ENCODE measurements at regions not wholly inside any gene's neighbourhood (a gene's known extent, or its start where the extent isn't known, plus 50 kb on each side); places are given as distances from the start of the nearest gene placed in this dataset.

DNA sequence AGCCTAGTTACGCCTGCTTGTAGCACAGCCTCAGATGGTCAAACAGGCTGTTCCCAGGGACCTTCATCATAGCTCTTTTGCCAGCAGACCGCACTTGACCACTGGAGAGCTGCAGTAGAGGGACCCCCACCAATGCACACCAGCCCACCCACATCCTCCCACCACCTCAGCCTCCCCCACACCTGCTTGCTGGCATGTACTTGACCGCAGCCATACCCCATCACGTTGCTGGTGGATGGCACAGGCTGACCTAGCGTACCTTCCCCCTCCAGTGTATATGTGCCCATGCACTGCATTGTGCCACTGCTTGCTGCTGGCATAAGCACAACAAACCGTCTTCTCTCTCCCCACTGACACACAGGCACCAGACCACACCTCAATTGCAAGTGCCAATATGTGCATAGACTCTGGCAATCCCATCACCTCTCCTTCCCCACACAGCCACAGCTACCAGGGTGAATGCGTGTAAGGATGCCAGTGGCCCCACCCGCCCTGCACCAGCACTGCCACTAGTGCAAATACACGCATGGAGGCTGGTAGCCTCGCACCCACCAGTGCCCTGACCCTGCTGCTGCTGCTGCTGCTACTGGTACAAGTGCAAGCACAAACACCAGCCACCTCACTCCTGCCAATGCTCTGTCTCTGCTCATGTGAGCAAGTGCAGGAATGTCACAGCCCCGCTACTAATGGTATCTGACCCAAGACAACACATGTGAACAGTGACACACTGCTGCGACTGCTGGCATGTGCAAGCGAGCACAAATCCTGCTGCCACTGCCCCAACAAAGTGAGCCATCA lies 1377.6 kb downstream of the CDH11 start:
- Histone ChIP-seq H3K27me3 (ENCODE audit: control insufficient read depth, extremely low read depth, insufficient read depth, low read length) (no peaks in the 10 kb centered on the region), H2AFZ (ENCODE audit: control insufficient read depth, low read length) (no peak overlapping the region), H3K4me3 (ENCODE audit: control insufficient read depth in 2 of 3, extremely low read depth in 1 of 3, insufficient read depth in 2 of 3, low read depth in 1 of 3, low read length in 3 of 3) (no peak overlapping the region), H3K4me2 (ENCODE audit: control insufficient read depth, extremely low read depth, insufficient read depth, low read depth, low read length) (no peak overlapping the region), H3K36me3 (ENCODE audit: control insufficient read depth in 2 of 2, extremely low read depth in 1 of 2, insufficient read depth in 2 of 2, low read length in 2 of 2) (no peaks in the 10 kb centered on the region), H3K9ac (ENCODE audit: control insufficient read depth, extremely low read depth, insufficient read depth, low read length) (no peak overlapping the region), H3K27ac (ENCODE audit: control insufficient read depth, insufficient read depth, low read length) (no peak overlapping the region), H3K79me2 (ENCODE audit: control insufficient read depth, insufficient read depth, low read length) (no peaks in the 10 kb centered on the region), H3K4me1 (ENCODE audit: control insufficient read depth, extremely low read depth, insufficient read depth, low read length) (no peaks in the 10 kb centered on the region), H4K20me1 (ENCODE audit: control insufficient read depth, extremely low read depth, insufficient read depth, low read length) (no peaks in the 10 kb centered on the region), H3K9me1 (ENCODE audit: control insufficient read depth, extremely low read depth, insufficient read depth, low read length) (no peaks in the 10 kb centered on the region), H3K9me3 (ENCODE audit: control insufficient read depth, low read depth, low read length) (no peaks in the 10 kb centered on the region)
- no peak for FAIRE-seq
- no peak for TF ChIP-seq EZH2 (IDR thresholded peaks at IDR 0.05; ENCODE audit: low read length)
- no peak for TF ChIP-seq CTCF (optimal IDR thresholded peaks at IDR 0.05 in 1 of 3, IDR thresholded peaks at IDR 0.05 in 1 of 3, conservative IDR thresholded peaks at IDR 0.05 in 1 of 3; ENCODE audit: extremely low read depth in 1 of 3, insufficient read depth in 2 of 3, low read length in 3 of 3)
- dilution Hi-C loops (cut with MboI; ENCODE audit: extremely low pct_ligation_motif_present, low sequenced_read_pairs): no loop called here
- no peak for DNase-seq (ENCODE audit: low read depth, low spot score)

- DNase-seq (ENCODE audit: low read depth, low spot score) (no peak), FAIRE-seq (no peak)
- H3K9me1 ChIP-seq (ENCODE audit: control insufficient read depth, extremely low read depth, insufficient read depth, low read length): no peaks in the 10 kb centered on the region
- no peaks in the 10 kb centered on the region for H3K27me3 ChIP-seq (ENCODE audit: control insufficient read depth, extremely low read depth, insufficient read depth, low read length)
- no peaks in the 10 kb centered on the region for H3K9me3 ChIP-seq (ENCODE audit: control insufficient read depth, low read depth, low read length)
- TF ChIP-seq EZH2 (IDR thresholded peaks at IDR 0.05; ENCODE audit: low read length) (no peak), CTCF (optimal IDR thresholded peaks at IDR 0.05 in 1 of 3, IDR thresholded peaks at IDR 0.05 in 1 of 3, conservative IDR thresholded peaks at IDR 0.05 in 1 of 3; ENCODE audit: extremely low read depth in 1 of 3, insufficient read depth in 2 of 3, low read length in 3 of 3) (no peak)
- H3K27ac ChIP-seq (ENCODE audit: control insufficient read depth, insufficient read depth, low read length): no peak overlapping the region
- no peaks in the 10 kb centered on the region for H4K20me1 ChIP-seq (ENCODE audit: control insufficient read depth, extremely low read depth, insufficient read depth, low read length)
- dilution Hi-C loops (cut with MboI; ENCODE audit: extremely low pct_ligation_motif_present, low sequenced_read_pairs): no loop called here
- no peaks in the 10 kb centered on the region for H3K79me2 ChIP-seq (ENCODE audit: control insufficient read depth, insufficient read depth, low read length)
- no peaks in the 10 kb centered on the region for H3K4me1 ChIP-seq (ENCODE audit: control insufficient read depth, extremely low read depth, insufficient read depth, low read length)
- H2AFZ ChIP-seq (ENCODE audit: control insufficient read depth, low read length): no peak overlapping the region
- no peaks in the 10 kb centered on the region for H3K36me3 ChIP-seq (ENCODE audit: control insufficient read depth in 2 of 2, extremely low read depth in 1 of 2, insufficient read depth in 2 of 2, low read length in 2 of 2)
- H3K9ac ChIP-seq (ENCODE audit: control insufficient read depth, extremely low read depth, insufficient read depth, low read length): no peak overlapping the region
- H3K4me2 ChIP-seq (ENCODE audit: control insufficient read depth, extremely low read depth, insufficient read depth, low read depth, low read length): no peak overlapping the region
- H3K4me3 ChIP-seq (ENCODE audit: control insufficient read depth in 2 of 3, extremely low read depth in 1 of 3, insufficient read depth in 2 of 3, low read depth in 1 of 3, low read length in 3 of 3): no peak overlapping the region
Observed at GRCh38 chr16:63742150-63742549, 1379.7 kb downstream of the CDH11 start.

All from keratinocyte (primary cell).